AML-193 (cell line): ENCODE measurements at regions not wholly inside any gene's neighbourhood (a gene's known extent, or its start where the extent isn't known, plus 50 kb on each side); places are given as distances from the start of the nearest gene placed in this dataset.
"Not testable (repeated sequence)": the region's sequence is repeated elsewhere in the genome, so short reads cannot be mapped to it uniquely, and the experiment has no call there.

Source experiments
- DNase-seq, 2 experiments: peaks; one replicate each; lab custom pipeline; 2025; lab: John Stamatoyannopoulos, UW

- no peak for DNase-seq
Observed at GRCh38 chr5:74500110-74500917, 140.2 kb downstream of the ENC1 start.

DNA sequence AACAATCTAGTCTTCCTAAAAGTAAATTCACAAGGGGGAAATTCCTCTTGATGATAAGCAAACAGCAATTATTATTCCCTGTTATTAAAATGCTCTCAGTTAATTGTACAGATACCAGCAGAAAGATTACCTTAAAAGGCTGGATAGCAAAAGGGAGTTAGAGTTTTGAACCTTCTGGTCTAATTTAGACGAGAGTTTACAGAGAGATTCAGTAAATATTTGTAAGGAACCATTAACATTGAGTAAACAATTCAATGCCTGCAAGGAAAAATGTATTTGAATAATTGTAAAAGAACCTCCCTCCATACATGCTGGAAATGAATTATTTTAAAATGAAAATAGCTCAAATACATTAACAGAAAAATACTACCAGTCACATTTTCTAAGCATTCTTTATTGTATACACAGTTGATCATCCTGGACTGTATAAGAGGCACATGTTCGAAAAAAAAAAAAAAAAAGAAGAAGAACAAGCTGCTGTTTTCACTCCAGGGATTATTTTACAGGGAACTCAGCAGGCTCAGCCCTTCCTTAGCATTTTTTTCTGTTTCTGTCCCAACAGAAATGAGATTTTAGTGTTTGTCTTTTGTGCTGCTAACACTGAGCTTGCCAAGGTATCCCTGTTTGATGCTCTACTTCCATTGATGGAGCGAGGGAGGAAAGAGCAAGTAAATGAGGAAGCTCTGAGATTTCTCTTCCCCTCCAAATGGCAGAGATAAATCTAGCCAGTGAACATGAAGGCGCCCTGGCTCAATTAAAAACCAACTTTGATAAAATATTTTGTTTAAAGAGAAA lies 141.1 kb downstream of the ENC1 start:
- no peak for DNase-seq

GRCh38 chr5:74497706-74498105 lies 142.8 kb downstream of the ENC1 start:
- no peak for DNase-seq

GRCh38 chr5:74493411-74493810 lies 147.1 kb downstream of the ENC1 start:
- no peak for DNase-seq

- DNase-seq: no peak
Observed at GRCh38 chr5:74492230-74492629, 148.3 kb downstream of the ENC1 start.

GRCh38 chr5:74491586-74491985 lies 148.9 kb downstream of the ENC1 start:
- DNase-seq: no peak

- no peak for DNase-seq
Observed at GRCh38 chr5:74490814-74491213, 149.7 kb downstream of the ENC1 start.

DNA sequence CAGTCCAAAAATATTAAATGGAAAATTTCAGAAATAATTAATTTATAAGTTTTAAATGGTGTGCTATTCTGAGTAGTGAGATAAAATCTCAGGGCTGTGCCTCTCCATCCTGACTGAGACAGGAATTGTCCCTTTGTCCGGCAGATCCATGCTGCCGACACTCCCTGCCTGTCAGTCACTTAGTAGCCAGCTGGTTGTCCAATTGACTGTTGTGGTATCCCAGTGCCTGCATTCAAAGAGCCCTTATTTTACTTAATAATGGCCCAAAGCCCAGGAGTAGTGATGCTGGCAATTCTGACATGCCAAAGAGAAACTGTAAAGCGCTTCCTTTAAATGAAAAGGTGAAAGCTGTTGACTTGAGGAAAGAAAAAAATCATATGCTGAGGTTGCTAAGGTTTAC lies 157.5 kb downstream of the ENC1 start:
- no peak for DNase-seq

GRCh38 chr5:74482523-74482922 lies 158.0 kb downstream of the ENC1 start:
- no peak for DNase-seq

GRCh38 chr5:74481357-74481756 lies 159.2 kb downstream of the ENC1 start:
- not testable (repeated sequence) for DNase-seq

DNA sequence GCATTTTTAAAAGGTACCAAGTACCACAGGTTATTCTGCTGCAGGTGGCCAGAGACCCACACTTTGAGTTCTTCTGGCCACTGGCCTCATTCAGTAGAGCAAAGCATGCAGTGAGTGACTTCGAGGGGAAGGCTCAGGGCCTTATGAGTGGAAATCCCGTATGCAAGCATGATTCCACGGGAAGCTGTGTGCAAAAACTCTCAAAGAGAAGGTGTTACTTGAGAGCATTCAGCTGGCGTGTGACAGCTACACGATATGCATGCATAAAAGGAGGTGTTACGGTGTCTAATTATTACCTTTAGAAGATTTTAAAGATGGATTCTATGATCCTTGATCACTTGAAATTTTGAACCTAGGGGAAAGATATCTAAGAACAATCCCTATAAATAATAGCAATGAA lies 160.3 kb downstream of the ENC1 start:
- DNase-seq: no peak

- no peak for DNase-seq
Observed at GRCh38 chr5:74478328-74478727, 162.2 kb downstream of the ENC1 start.

- DNase-seq: no peak
Observed at GRCh38 chr5:74477761-74478160, 162.8 kb downstream of the ENC1 start.

DNA sequence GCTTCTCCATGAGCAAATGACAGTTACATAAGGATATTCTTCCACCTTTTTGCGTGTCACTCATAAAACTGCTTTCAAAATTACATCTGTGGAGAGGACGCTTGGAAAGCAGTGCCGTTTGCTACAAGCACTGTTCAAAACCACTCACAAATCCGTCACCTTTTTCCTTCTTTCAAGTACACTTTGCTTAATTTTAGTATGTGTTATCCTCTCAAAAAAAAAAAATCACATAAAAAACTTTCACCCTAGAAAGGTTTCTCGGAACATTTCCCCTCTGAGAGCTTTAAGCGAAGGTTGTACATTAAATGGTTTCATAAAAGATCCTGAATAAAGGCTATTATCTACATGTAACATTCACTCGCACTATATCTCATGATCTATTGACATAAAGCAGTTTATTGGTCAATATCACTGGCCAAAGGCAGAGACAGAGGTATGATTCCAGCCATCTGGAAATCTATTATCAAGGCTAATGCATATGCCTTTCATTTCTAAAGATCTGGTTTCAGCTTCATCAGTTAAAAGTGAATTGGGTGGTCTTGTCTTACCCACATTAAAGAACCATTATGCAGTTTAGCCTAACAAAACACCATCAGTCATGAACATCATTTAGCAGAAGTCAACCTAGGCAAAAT lies 163.6 kb downstream of the ENC1 start:
- no peak for DNase-seq

GRCh38 chr5:74476046-74476818 lies 164.3 kb downstream of the ENC1 start:
- DNase-seq: no peak

DNA sequence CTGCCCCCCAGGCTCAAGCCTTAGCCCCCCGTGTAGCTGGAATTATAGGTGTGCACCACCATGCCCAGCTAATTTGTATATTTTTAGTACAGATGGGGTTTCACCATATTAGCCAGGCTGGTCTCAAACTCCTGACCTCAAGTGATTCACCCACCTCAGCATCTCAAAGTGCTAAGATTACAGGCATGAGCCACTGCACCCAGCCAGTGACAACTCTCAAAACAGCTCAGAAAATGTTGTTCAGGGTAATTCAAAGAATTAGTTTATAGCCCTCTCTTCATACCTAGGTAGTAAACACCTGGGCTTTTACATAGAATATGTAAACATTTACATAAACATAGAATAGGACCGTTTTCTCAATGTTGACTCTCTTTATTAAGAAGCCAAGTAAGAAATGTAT lies 168.7 kb downstream of the ENC1 start:
- no peak for DNase-seq

- DNase-seq: no peak
Observed at GRCh38 chr5:74469234-74469994, 171.1 kb downstream of the ENC1 start.

- no peak for DNase-seq
Observed at GRCh38 chr5:74468421-74468820, 172.1 kb downstream of the ENC1 start.

- DNase-seq: no peak
Observed at GRCh38 chr5:74465724-74466123, 174.8 kb downstream of the ENC1 start.

GRCh38 chr5:74464512-74465209 lies 175.9 kb downstream of the ENC1 start:
- DNase-seq: no peak

- DNase-seq: no peak
Observed at GRCh38 chr5:74462356-74462755, 178.2 kb downstream of the ENC1 start.
